ENCODE measurements at regions not wholly inside any gene's neighbourhood (a gene's known extent, or its start where the extent isn't known, plus 50 kb on each side); places are given as distances from the start of the nearest gene placed in this dataset.
"Not testable (repeated sequence)": the region's sequence is repeated elsewhere in the genome, so short reads cannot be mapped to it uniquely, and the experiment has no call there.

DNA sequence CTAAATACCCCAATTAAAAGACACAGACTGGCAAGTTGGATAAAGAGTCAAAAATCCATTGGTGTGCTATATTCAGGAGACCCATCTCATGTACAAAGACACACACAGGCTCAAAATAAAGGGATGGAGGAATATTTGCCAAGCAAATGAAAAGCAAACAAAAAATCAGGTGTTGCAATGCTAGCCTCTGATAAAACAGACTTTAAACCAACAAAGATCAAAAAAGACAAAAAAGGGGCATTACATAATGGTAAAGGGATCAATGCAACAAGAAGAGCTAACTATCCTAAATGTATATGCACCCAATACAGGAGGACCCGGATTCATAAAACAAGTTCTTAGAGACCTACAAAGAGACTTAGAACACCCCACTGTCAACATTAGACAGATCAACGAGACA is 177.4 kb downstream of the RAMP3 start:
- not testable (repeated sequence) for H3K36me3 Mint-ChIP-seq (ENCODE audit: low read depth)
- H3K27me3 Mint-ChIP-seq = peaks cover 32% of the 10 kb centered on the region

DNA sequence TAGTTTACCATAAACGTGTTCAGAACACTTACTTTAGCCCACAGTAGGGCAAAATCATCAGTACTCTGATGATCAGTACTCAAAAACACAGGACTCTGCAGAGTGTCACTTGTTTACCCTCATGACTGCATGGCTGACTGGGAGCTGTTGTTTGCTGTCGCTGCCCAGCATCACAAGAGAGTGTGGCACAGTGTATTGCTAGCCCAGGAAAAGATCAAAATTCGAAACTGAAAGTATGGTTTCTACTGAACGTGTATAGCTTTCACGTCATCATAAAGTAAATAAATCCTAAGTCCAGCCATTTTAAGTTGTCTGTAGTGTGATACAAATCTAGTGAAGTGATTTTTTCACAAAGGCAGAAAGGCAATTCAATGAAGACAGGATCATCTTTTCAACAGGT is 184.6 kb downstream of the RAMP3 start:
- H3K4me1 Mint-ChIP-seq = no peaks in the 10 kb centered on the region
- H3K4me3 Mint-ChIP-seq = no peak overlapping the region
- no peaks in the 10 kb centered on the region for H3K36me3 Mint-ChIP-seq (ENCODE audit: low read depth)
- ChIA-PET CTCF (interaction anchor here (0.8 kb wide), 1 partner anchor 9 kb away, joined by 3 read pairs; no protein-coding TSS in a partner anchor), POLR2A (no interaction called here)
- H3K27ac Mint-ChIP-seq = no peak overlapping the region
- H3K9me3 Mint-ChIP-seq = no peaks in the 10 kb centered on the region
- no peak for DNase-seq
- peaks cover 38% of the 10 kb centered on the region for H3K27me3 Mint-ChIP-seq

More for the DNA sequence above, 177.4 kb downstream of the RAMP3 start:
- H3K27ac Mint-ChIP-seq, POLR2A ChIA-PET, H3K4me1 Mint-ChIP-seq, DNase-seq, H3K9me3 Mint-ChIP-seq, H3K4me3 Mint-ChIP-seq: not testable (repeated sequence)
- CTCF ChIA-PET = interaction anchor here (0.7 kb wide), 1 partner anchor 74 kb away, joined by 3 read pairs; no protein-coding TSS in a partner anchor

DNA sequence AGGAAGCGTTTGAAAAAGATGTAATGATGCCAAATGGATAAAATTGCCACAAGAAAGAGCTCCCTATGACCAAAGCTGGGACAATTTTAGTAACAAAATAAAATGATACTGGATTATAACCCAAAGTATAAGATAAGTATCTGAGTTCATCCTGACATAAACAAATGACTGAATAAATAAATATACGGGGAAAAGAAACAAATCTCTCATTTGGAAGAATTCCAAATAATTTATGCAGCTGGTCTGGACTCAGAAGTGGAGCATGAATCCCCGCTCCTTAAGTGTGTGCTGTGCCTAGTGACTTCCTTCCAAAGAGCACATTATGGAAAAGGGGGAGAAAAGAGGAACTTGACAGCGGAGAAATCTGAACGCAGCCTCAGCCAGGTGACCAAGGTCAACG is 186.2 kb downstream of the RAMP3 start:
- no peaks in the 10 kb centered on the region for H3K36me3 Mint-ChIP-seq (ENCODE audit: low read depth)
- H3K27ac Mint-ChIP-seq = no peak overlapping the region
- ChIA-PET CTCF (no interaction called here), POLR2A (no interaction called here)
- DNase-seq = no peak
- no peak overlapping the region for H3K4me3 Mint-ChIP-seq
- no peaks in the 10 kb centered on the region for H3K4me1 Mint-ChIP-seq
- peaks cover 32% of the 10 kb centered on the region for H3K27me3 Mint-ChIP-seq
- H3K9me3 Mint-ChIP-seq = no peaks in the 10 kb centered on the region

DNA sequence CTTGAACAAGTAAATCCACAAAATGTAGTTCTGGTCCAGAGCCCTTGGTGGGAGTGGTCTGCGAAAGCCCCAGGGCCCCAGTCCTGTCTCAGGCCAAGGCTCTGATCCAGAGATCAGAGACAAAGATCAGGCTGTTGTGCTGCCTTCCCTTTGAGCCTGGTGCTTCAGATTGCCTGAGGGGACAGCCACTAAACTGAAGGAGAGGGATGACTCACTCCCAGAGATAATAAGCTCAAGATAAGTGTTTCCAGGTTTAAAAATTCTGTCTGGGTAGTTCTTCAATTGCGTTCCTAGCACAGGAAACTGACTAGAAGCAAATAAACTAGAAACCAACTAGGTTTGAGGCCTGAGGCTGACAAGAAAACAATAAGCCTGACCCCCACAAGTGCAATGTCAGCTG is 190.2 kb downstream of the RAMP3 start:
- no peaks in the 10 kb centered on the region for H3K36me3 Mint-ChIP-seq (ENCODE audit: low read depth)
- no peak for DNase-seq
- no peaks in the 10 kb centered on the region for H3K9me3 Mint-ChIP-seq

DNA sequence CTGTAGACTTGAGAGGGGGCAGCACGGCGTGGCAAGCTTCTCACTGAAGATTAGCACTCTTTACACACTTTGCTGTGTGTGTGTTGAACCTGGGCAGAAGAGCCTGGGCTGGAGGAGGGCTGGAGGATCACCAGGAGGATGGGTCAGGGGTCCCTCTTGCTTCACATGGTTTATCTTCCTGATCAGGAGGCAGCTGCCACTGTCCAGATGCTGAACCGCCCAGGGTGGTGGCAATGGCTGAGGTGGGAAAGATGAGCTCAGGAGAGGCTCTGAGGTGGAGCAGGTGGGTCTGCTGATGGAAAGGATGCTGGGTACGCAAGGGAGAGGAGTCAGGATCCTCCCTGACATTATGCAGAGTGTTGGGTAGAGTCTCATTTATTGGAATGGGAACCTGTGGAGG is 191.5 kb downstream of the RAMP3 start:
- DNase-seq = no peak
- Mint-ChIP-seq H3K27me3 (peaks cover 23% of the 10 kb centered on the region), H3K9me3 (no peaks in the 10 kb centered on the region), H3K36me3 (ENCODE audit: low read depth) (no peaks in the 10 kb centered on the region), H3K4me1 (no peaks in the 10 kb centered on the region), H3K27ac (no peak overlapping the region), H3K4me3 (no peak overlapping the region)
- CTCF ChIA-PET = no interaction called here
- POLR2A ChIA-PET = no interaction called here

More for the DNA sequence above, 190.2 kb downstream of the RAMP3 start:
- peaks cover 27% of the 10 kb centered on the region for H3K27me3 Mint-ChIP-seq
- ChIA-PET POLR2A (interaction anchor here (0.6 kb wide), 1 partner anchor 346 kb away, joined by 3 read pairs; no protein-coding TSS in a partner anchor), CTCF (no interaction called here)
- no peak overlapping the region for H3K27ac Mint-ChIP-seq
- H3K4me3 Mint-ChIP-seq = no peak overlapping the region
- no peaks in the 10 kb centered on the region for H3K4me1 Mint-ChIP-seq

DNA sequence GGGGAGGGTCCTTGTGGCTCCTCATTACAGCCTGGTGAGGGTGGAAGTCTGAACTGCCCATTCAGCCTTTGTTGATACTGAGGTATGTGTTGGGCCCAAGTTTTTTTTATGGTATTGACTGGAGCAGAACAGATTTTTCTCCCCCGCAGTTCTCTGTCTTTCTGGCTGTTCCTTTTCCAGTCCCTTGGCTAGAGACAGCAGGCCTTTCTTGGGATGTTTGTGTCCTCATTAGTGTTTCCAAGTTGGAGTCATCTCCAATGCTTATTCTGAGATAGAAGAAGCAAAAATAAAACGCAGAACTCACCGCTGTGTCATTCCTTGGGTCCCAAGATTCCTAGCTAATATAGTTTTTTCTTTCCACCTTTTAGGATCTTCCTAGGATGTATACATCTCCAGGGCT is 193.3 kb downstream of the RAMP3 start:
- Mint-ChIP-seq H3K9me3 (no peaks in the 10 kb centered on the region), H3K4me3 (no peak overlapping the region), H3K27ac (no peak overlapping the region), H3K27me3 (peaks cover 29% of the 10 kb centered on the region), H3K36me3 (ENCODE audit: low read depth) (no peaks in the 10 kb centered on the region), H3K4me1 (no peaks in the 10 kb centered on the region)
- ChIA-PET CTCF (no interaction called here), POLR2A (no interaction called here)
- DNase-seq = no peak

DNA sequence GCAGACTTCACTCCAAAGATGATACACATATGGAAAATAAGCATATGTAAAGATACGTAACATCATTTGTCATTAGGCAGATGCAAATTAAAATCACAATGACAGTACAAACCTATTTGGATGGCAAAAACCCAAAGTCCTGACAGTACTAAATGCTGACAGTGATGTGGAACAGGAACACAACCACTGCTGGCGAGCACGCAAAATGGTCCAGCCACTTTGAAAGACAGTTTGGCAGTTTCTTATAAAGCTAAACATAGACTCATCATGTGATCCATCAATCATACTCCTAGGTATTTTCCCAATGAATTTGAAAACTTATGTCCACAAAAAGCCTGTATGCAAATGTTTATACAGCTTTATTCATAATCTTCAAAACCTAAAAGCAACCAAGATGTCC is 200.7 kb downstream of the RAMP3 start:
- POLR2A ChIA-PET = no interaction called here
- H3K9me3 Mint-ChIP-seq = no peaks in the 10 kb centered on the region
- H3K36me3 Mint-ChIP-seq (ENCODE audit: low read depth) = no peaks in the 10 kb centered on the region
- CTCF ChIA-PET = no interaction called here
- no peak overlapping the region for H3K4me3 Mint-ChIP-seq
- DNase-seq = no peak
- H3K4me1 Mint-ChIP-seq = no peaks in the 10 kb centered on the region
- H3K27ac Mint-ChIP-seq = no peak overlapping the region
- H3K27me3 Mint-ChIP-seq = peaks cover 22% of the 10 kb centered on the region

DNA sequence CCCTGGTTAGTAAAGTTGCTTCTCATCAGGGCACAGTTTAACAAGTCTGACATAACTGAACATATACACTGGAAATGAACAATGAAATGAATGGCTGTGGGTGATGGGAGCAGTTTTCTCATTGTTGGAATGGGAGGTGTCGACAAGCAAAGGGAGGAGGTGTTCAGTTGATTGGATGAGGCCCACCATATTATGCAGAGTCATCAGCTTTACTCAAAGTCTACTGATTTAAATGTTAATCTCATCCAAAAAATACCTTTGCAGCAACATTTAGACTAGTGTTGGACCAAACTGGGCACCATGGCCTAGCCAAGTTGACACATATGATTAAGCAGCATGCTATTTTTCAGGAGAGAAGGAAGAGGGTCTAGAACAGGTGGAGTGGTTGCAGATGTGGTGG is 201.7 kb downstream of the RAMP3 start:
- DNase-seq = no peak
- Mint-ChIP-seq H3K27me3 (peaks cover 17% of the 10 kb centered on the region), H3K4me3 (no peak overlapping the region), H3K27ac (no peak overlapping the region), H3K9me3 (no peaks in the 10 kb centered on the region), H3K4me1 (no peaks in the 10 kb centered on the region), H3K36me3 (ENCODE audit: low read depth) (no peaks in the 10 kb centered on the region)
- POLR2A ChIA-PET = no interaction called here
- CTCF ChIA-PET = no interaction called here

DNA sequence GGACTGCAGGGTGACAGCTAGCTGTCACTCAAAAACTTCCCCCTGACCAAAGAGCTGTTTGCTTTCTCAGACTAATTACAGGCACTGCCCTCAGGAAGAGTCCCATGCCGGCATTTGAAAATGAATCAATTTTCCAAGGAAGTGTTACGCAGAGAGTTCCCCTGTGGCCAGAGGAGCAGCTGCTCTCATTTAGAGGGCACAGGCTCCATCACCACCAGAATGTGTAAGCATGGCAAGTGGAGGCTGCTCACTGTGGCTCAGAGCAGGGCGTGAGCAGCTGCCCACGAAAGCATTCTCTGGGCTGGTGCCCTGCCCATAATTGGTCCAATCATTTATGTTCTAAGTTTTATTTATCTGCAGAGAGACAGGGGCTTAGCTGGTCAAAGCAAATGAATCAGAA is 202.2 kb downstream of the RAMP3 start:
- H3K4me1 Mint-ChIP-seq = no peaks in the 10 kb centered on the region
- H3K36me3 Mint-ChIP-seq (ENCODE audit: low read depth) = no peaks in the 10 kb centered on the region
- H3K9me3 Mint-ChIP-seq = no peaks in the 10 kb centered on the region
- CTCF ChIA-PET = no interaction called here
- H3K27me3 Mint-ChIP-seq = peaks cover 13% of the 10 kb centered on the region
- H3K4me3 Mint-ChIP-seq = no peak overlapping the region
- POLR2A ChIA-PET = no interaction called here
- no peak for DNase-seq
- no peak overlapping the region for H3K27ac Mint-ChIP-seq

DNA sequence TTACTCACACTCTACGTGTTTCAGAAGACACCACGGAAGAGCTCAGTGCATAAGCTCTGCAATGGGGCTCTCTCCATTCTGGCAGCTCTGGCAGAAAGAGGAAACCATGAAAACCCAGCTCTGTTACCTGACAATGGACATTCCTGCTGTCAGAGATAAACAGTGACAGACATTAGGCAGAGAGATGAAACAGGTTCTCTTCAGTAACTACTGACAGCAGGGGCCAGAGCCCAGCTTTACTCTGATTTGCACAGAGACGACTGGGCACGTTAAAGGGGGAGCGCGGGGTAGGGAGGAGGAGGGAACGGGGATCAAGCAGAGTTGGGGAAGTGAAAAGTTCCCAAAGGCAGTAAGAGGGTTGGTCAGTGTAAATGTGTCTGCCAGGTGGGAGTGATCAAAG is 206.1 kb downstream of the RAMP3 start:
- POLR2A ChIA-PET = no interaction called here
- Mint-ChIP-seq H3K36me3 (ENCODE audit: low read depth) (no peaks in the 10 kb centered on the region), H3K4me1 (no peaks in the 10 kb centered on the region), H3K4me3 (no peak overlapping the region), H3K9me3 (no peaks in the 10 kb centered on the region), H3K27ac (no peak overlapping the region), H3K27me3 (peaks cover 11% of the 10 kb centered on the region)
- CTCF ChIA-PET = no interaction called here
- no peak for DNase-seq

DNA sequence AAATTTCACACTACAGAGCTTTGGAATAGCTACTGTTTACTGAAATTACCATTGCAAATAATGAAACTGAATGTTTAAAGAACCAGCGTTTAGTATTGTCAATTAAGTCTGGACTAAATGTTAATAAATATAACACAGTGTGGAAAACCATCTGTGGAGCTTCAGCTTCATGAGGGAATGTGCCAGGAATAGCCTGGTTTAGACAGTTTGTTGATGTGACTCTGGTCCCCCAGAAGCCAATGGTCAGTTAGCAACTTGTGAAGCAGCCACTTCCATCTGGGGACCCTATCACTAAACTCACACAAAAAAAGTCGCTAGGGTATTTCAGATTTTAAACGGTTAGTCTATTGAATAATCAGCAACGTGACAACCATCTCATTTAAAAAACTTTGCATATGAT is 207.8 kb downstream of the RAMP3 start:
- Mint-ChIP-seq H3K27ac (no peak overlapping the region), H3K4me3 (no peak overlapping the region), H3K36me3 (ENCODE audit: low read depth) (no peaks in the 10 kb centered on the region), H3K27me3 (peaks cover 17% of the 10 kb centered on the region), H3K9me3 (no peaks in the 10 kb centered on the region), H3K4me1 (no peaks in the 10 kb centered on the region)
- CTCF ChIA-PET = no interaction called here
- POLR2A ChIA-PET = no interaction called here
- no peak for DNase-seq

DNA sequence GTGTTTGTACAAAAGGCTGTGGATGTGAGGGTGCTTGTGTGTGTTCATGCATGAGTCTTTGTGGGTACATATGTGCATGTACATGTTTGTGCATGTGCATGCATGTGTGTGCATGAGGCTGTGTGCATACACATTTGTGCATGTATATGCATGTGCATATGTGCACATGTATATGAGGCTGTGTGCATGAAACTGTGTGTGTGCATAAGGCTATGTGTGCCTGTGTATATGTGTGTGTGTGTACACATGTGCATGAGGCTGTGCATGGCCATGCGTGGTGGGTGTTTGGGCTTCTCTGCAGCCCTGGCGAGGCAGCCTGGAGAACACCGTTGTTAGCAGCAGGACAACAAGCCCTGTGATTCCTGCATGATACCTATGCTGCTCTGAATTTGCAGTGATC is 207.7 kb upstream of the ADCY1 start:
- Mint-ChIP-seq H3K9me3 (no peaks in the 10 kb centered on the region), H3K27me3 (peaks cover 21% of the 10 kb centered on the region), H3K4me3 (no peak overlapping the region), H3K4me1 (no peaks in the 10 kb centered on the region), H3K27ac (no peak overlapping the region), H3K36me3 (ENCODE audit: low read depth) (no peaks in the 10 kb centered on the region)
- no peak for DNase-seq
- POLR2A ChIA-PET = no interaction called here
- CTCF ChIA-PET = no interaction called here

DNA sequence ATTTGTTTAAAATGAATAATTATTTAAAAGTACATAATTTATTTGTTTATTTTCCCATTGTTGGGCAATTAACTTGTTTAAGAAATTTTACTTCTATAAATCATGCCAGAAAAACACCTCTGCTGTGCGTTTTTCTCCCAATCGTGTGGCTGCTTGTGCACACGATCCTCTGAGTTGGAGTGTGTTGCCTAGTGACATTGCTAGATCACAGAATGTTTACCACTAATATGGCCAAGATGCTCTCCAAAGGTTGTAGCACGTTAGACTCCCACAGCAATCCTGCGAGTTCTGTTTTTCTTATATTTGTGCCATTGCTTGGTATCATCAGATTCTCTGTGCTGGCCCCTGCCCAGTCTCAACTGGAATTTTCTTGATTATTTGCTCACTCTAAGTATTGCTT is 207.1 kb upstream of the ADCY1 start:
- Mint-ChIP-seq H3K9me3 (no peaks in the 10 kb centered on the region), H3K4me1 (no peaks in the 10 kb centered on the region), H3K4me3 (no peak overlapping the region), H3K27me3 (peaks cover 23% of the 10 kb centered on the region), H3K27ac (no peak overlapping the region), H3K36me3 (ENCODE audit: low read depth) (no peaks in the 10 kb centered on the region)
- CTCF ChIA-PET = no interaction called here
- no peak for DNase-seq
- POLR2A ChIA-PET = no interaction called here

DNA sequence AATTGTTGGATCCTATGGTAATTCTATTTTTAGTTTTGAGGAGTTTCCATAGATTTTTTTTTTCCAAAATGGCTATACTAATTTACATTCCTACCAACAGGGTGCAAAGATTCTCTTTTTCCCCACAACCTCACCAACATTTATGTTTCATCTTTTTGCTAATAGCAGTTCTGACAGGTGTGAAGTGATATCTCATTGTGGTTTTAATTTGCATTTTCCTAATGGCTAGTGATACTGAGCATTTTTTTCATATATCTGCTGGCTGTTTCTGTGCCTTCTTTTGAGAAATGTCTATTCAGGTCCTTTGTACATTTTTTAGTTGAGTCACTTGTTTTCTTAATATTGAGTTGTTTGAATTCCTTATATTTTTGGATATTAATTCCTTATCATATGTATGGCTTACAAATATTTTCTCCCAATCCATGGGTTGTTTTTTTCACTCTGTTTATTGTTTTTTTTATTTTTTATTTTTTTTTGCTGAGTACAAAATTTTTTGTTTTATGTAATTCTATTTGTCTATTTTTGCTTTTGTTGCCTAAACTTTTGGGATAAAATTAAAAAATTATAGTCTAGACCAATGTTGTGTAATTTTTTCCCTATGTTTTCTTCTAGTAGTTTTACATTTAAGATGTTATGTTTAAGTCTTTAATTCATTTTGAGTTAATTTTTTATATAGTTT is 205.9 kb upstream of the ADCY1 start:
- Mint-ChIP-seq H3K36me3 (ENCODE audit: low read depth) (no peaks in the 10 kb centered on the region), H3K27me3 (peaks cover 23% of the 10 kb centered on the region), H3K4me1 (no peaks in the 10 kb centered on the region), H3K9me3 (no peaks in the 10 kb centered on the region), H3K27ac (no peak overlapping the region), H3K4me3 (no peak overlapping the region)
- no peak for DNase-seq
- ChIA-PET CTCF (no interaction called here), POLR2A (no interaction called here)
